GM12891 (cell line): ENCODE measurements at regions not wholly inside any gene's neighbourhood (a gene's known extent, or its start where the extent isn't known, plus 50 kb on each side); places are given as distances from the start of the nearest gene placed in this dataset.

Experiments used
- POLR2A ChIP-seq: IDR thresholded peaks from 2 replicates; pipeline ENCODE4 v1.6.1; 2011; ENCODE audit warnings: low read depth, low read length, control low read depth
- POLR2AphosphoS5 ChIP-seq: IDR thresholded peaks from 2 replicates; pipeline ENCODE4 v1.6.1; 2011; ENCODE audit warnings: low read depth, low read length, control low read depth
- SPI1 ChIP-seq: IDR thresholded peaks from 2 replicates; pipeline ENCODE4 v1.6.1; 2011; ENCODE audit warnings: low read depth, low read length, control low read depth
- TAF1 ChIP-seq: IDR thresholded peaks from 2 replicates; pipeline ENCODE4 v1.6.1; 2011; ENCODE audit warnings: low read depth, low read length, control low read depth

- TF ChIP-seq POLR2A (no peak), TAF1 (no peak), POLR2AphosphoS5 (no peak), SPI1 (no peak)
These were observed 91.7 kb upstream of the ELOVL5 start for GRCh38 chr6:53440336-53440945.
